H1 (cell line): ENCODE measurements at regions not wholly inside any gene's neighbourhood (a gene's known extent, or its start where the extent isn't known, plus 50 kb on each side); places are given as distances from the start of the nearest gene placed in this dataset.

Experiments used
- BRCA1 ChIP-seq: IDR thresholded peaks from 2 replicates; pipeline ENCODE4 v1.6.1; 2012; ENCODE audit warnings: low read depth, low read length, improper control_type of control experiment
- CHD7 ChIP-seq: fragments of 300-600 bp; sonication (generic); IDR thresholded peaks from 2 replicates; pipeline ENCODE4 v1.7.1; 2012; ENCODE audit warnings: low read length, moderate library complexity, mild to moderate bottlenecking, inconsistent platforms; ENCODE audit not compliant: insufficient replicate concordance
- E2F6 ChIP-seq: IDR thresholded peaks from 2 replicates; pipeline ENCODE4 v1.6.1; 2012; ENCODE audit warnings: inconsistent platforms
- GABPA ChIP-seq: IDR thresholded peaks from 2 replicates; pipeline ENCODE4 v1.6.1; 2011; ENCODE audit warnings: mild to moderate bottlenecking, low read length, moderate library complexity, borderline replicate concordance; ENCODE audit not compliant: insufficient read depth
- KDM4A ChIP-seq: IDR thresholded peaks from one replicate; pipeline ENCODE4 v1.7.1; 2012; ENCODE audit warnings: low read depth, mild to moderate bottlenecking, moderate library complexity, low read length, inconsistent platforms; ENCODE audit not compliant: severe bottlenecking
- MAX ChIP-seq: IDR thresholded peaks from 2 replicates; pipeline ENCODE4 v1.6.1; 2012; ENCODE audit warnings: inconsistent platforms

- TF ChIP-seq CHD7 (no peak), BRCA1 (no peak), MAX (no peak), GABPA (no peak), E2F6 (no peak), KDM4A (no peak)
- TF ChIP-seq, all 59 proteins: peak for 0
Measured at GRCh38 chr19:28940751-28941500, 272.0 kb downstream of the UQCRFS1 start (continued).
